ENCODE measurements at regions not wholly inside any gene's neighbourhood (a gene's known extent, or its start where the extent isn't known, plus 50 kb on each side); places are given as distances from the start of the nearest gene placed in this dataset.
"Not testable (repeated sequence)": the region's sequence is repeated elsewhere in the genome, so short reads cannot be mapped to it uniquely, and the experiment has no call there.

GRCh38 chr6:156423829-156424228, 353.3 kb upstream of the ARID1B start:
- TF ChIP-seq CTCF (IDR thresholded peaks at IDR 0.05; ENCODE audit: low read depth, low read length, missing control alignments): no peak
- no peak overlapping the region for H3K4me3 ChIP-seq (replicated peaks; ENCODE audit: low read depth, low read length)
- DNase-seq (ENCODE audit: extremely low read depth, low read depth): no peak

- DNase-seq (ENCODE audit: extremely low read depth, low read depth): no peak
- no peak for TF ChIP-seq CTCF (IDR thresholded peaks at IDR 0.05; ENCODE audit: low read depth, low read length, missing control alignments)
- no peak overlapping the region for H3K4me3 ChIP-seq (replicated peaks; ENCODE audit: low read depth, low read length)
Observed at GRCh38 chr6:156423075-156423474, 354.1 kb upstream of the ARID1B start.

- no peak overlapping the region for H3K4me3 ChIP-seq (replicated peaks; ENCODE audit: low read depth, low read length)
- DNase-seq (ENCODE audit: extremely low read depth, low read depth): no peak
- no peak for TF ChIP-seq CTCF (IDR thresholded peaks at IDR 0.05; ENCODE audit: low read depth, low read length, missing control alignments)
Observed at GRCh38 chr6:156421933-156422332, 355.2 kb upstream of the ARID1B start.

- DNase-seq (ENCODE audit: extremely low read depth, low read depth): peak; percentile 63
- H3K4me3 ChIP-seq (replicated peaks; ENCODE audit: low read depth, low read length): not testable (repeated sequence)
Observed at GRCh38 chr6:156421301-156421700, 355.9 kb upstream of the ARID1B start.

- H3K4me3 ChIP-seq (replicated peaks; ENCODE audit: low read depth, low read length): no peak overlapping the region
- DNase-seq (ENCODE audit: extremely low read depth, low read depth): peak; percentile 20
- TF ChIP-seq CTCF (IDR thresholded peaks at IDR 0.05; ENCODE audit: low read depth, low read length, missing control alignments): no peak
Observed at GRCh38 chr6:156420172-156420993, 356.8 kb upstream of the ARID1B start.

- no peak for DNase-seq (ENCODE audit: extremely low read depth, low read depth)
- TF ChIP-seq CTCF (IDR thresholded peaks at IDR 0.05; ENCODE audit: low read depth, low read length, missing control alignments): no peak
- no peak overlapping the region for H3K4me3 ChIP-seq (replicated peaks; ENCODE audit: low read depth, low read length)
Observed at GRCh38 chr6:156419594-156419993, 357.6 kb upstream of the ARID1B start.

- no peak for DNase-seq (ENCODE audit: extremely low read depth, low read depth)
- no peak overlapping the region for H3K4me3 ChIP-seq (replicated peaks; ENCODE audit: low read depth, low read length)
- TF ChIP-seq CTCF (IDR thresholded peaks at IDR 0.05; ENCODE audit: low read depth, low read length, missing control alignments): no peak
Observed at GRCh38 chr6:156418253-156418652, 358.9 kb upstream of the ARID1B start.
